ENCODE measurements at regions not wholly inside any gene's neighbourhood (a gene's known extent, or its start where the extent isn't known, plus 50 kb on each side); places are given as distances from the start of the nearest gene placed in this dataset.

DNA sequence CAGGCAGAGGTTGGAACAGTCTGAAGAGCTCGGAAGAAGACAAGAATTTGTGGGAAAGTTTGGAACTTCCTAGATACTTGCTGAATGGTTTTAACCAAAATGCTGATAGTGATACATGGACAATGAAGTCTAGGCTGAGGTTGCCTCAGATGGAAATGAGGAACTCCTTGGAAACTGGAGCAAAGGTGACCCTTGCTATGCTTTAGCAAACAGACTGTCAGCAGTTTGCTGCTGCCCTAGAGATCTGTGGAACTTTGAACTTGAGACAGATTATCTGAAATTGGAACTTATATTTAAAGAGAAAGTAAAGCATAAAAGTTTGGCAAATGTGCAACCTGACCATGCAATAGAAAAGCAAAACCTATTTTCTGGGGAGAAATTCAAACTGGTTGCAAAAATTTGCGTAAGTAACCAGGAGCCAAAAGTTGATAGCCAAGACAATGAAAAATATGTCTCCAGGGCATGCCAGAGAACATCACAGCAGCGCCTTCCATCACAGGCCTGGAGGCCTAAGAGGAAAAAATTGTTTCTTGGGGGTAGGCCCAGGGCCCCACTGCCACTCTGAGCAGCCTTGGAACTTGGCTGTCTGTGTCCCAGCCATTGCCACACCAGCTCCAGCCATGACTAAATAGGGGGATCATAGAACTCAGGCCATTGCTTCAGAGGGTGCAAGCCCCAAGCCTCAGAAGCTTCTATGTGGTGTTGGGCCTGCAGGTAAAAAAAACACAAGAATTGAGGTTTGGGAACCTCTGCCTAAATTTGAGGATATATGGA is 675.3 kb downstream of the LTN1 start:
- TF ChIP-seq, protein P1, sequence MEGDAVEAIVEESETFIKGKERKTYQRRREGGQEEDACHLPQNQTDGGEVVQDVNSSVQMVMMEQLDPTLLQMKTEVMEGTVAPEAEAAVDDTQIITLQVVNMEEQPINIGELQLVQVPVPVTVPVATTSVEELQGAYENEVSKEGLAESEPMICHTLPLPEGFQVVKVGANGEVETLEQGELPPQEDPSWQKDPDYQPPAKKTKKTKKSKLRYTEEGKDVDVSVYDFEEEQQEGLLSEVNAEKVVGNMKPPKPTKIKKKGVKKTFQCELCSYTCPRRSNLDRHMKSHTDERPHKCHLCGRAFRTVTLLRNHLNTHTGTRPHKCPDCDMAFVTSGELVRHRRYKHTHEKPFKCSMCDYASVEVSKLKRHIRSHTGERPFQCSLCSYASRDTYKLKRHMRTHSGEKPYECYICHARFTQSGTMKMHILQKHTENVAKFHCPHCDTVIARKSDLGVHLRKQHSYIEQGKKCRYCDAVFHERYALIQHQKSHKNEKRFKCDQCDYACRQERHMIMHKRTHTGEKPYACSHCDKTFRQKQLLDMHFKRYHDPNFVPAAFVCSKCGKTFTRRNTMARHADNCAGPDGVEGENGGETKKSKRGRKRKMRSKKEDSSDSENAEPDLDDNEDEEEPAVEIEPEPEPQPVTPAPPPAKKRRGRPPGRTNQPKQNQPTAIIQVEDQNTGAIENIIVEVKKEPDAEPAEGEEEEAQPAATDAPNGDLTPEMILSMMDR (IDR thresholded peaks at IDR 0.05) = no peak
- TF ChIP-seq POLR2A (IDR thresholded peaks at IDR 0.05) = no peak

All from uterus (tissue), 2 donors.